ENCODE measurements at regions not wholly inside any gene's neighbourhood (a gene's known extent, or its start where the extent isn't known, plus 50 kb on each side); places are given as distances from the start of the nearest gene placed in this dataset.
"Not testable (repeated sequence)": the region's sequence is repeated elsewhere in the genome, so short reads cannot be mapped to it uniquely, and the experiment has no call there.

GRCh38 chr17:54435966-54436365 is 464.7 kb upstream of the TOM1L1 start:
- 84 to 92% methylated on average over 10 of the region's 10 CpGs for WGBS, 2 donors
- TF ChIP-seq POLR2A (IDR thresholded peaks at IDR 0.05), result no peak
- no peak for TF ChIP-seq CTCF (IDR thresholded peaks at IDR 0.05)
- intact Hi-C loops (cut with DNase I; ENCODE audit: low total_unique reads), result no loop called here
- DNase-seq (ENCODE audit: low spot score in 2 of 2), result no peak
- no peak overlapping the region for H3K4me3 ChIP-seq (ENCODE audit: low read depth, poor library complexity, severe bottlenecking)

DNA sequence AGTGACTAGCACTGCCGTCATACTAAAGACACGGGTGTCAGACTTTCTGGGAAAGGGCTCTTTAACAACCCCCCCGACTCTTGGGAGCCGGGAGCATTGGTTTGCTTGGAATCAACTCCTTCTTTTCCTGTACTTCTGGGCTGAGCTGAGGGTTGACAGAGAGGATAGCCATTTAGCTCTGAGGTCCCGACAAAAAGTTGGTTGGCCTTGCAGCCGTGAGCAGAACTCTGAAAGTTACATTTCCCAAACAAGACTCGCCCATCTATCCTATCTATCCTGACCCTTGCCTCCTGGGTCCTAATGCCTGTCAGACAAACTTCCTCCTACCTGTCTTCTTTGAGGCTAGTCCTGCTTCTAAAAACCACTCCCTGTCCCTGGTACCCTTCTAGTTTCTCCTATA is 460.8 kb upstream of the TOM1L1 start:
- DNase-seq (ENCODE audit: low spot score in 2 of 2), result no peak
- TF ChIP-seq POLR2A (IDR thresholded peaks at IDR 0.05) (no peak), CTCF (IDR thresholded peaks at IDR 0.05) (no peak)
- 60 to 67% methylated on average over 7 of the region's 7 CpGs for WGBS, 2 donors
- intact Hi-C loops (cut with DNase I; ENCODE audit: low total_unique reads), result no loop called here
- no peak overlapping the region for H3K4me3 ChIP-seq (ENCODE audit: low read depth, poor library complexity, severe bottlenecking)

GRCh38 chr17:54451051-54451450 is 449.6 kb upstream of the TOM1L1 start:
- H3K4me3 ChIP-seq (ENCODE audit: low read depth, poor library complexity, severe bottlenecking), result no peak overlapping the region
- no peak for TF ChIP-seq POLR2A (IDR thresholded peaks at IDR 0.05)
- TF ChIP-seq CTCF (IDR thresholded peaks at IDR 0.05), result no peak
- intact Hi-C loops (cut with DNase I; ENCODE audit: low total_unique reads), result no loop called here
- WGBS, 2 donors, result 59 to 61% methylated on average over 1 of the region's 1 CpG
- DNase-seq (ENCODE audit: low spot score in 2 of 2), result no peak

GRCh38 chr17:54452666-54453348 is 447.8 kb upstream of the TOM1L1 start:
- WGBS, 2 donors, result 57 to 67% methylated on average over 6 of the region's 6 CpGs
- DNase-seq (ENCODE audit: low spot score in 2 of 2), result no peak
- TF ChIP-seq POLR2A (IDR thresholded peaks at IDR 0.05), result no peak
- TF ChIP-seq CTCF (IDR thresholded peaks at IDR 0.05), result no peak
- no peak overlapping the region for H3K4me3 ChIP-seq (ENCODE audit: low read depth, poor library complexity, severe bottlenecking)
- intact Hi-C loops (cut with DNase I; ENCODE audit: low total_unique reads), result no loop called here

GRCh38 chr17:54455251-54455868 is 445.3 kb upstream of the TOM1L1 start:
- no peak for DNase-seq (ENCODE audit: low spot score in 2 of 2)
- intact Hi-C loops (cut with DNase I; ENCODE audit: low total_unique reads), result no loop called here
- TF ChIP-seq POLR2A (IDR thresholded peaks at IDR 0.05), result no peak
- no peak for TF ChIP-seq CTCF (IDR thresholded peaks at IDR 0.05)
- H3K4me3 ChIP-seq (ENCODE audit: low read depth, poor library complexity, severe bottlenecking), result no peak overlapping the region
- WGBS, 2 donors, result 59 to 65% methylated on average over 2 of the region's 2 CpGs

DNA sequence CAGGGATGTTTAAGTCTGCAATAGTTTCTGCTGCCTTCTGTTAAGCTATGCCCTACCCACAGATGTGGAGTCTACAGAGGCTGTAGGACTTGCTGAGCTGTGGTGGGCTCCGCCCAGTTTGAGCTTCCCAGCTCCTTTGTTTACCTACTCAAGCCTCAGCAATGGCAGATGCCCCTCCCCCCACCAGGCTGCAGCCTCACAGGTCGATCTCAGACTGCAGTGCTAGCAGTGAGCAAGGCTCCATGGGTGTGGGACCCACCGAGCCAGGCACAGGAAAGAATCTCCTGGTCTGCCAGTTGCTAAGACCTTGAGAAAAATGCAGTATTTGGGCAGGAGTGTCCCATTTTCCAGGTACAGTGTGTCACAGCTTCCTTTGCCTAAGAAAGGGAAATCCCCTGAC is 435.2 kb upstream of the TOM1L1 start:
- H3K4me3 ChIP-seq (ENCODE audit: low read depth, poor library complexity, severe bottlenecking); intact Hi-C loops (cut with DNase I; ENCODE audit: low total_unique reads); DNase-seq (ENCODE audit: low spot score in 2 of 2): not testable (repeated sequence)
- WGBS, 2 donors, result 62 to 82% methylated on average over 3 of the region's 3 CpGs

All from lower leg skin (tissue), 4 donors.